ENCODE measurements at regions not wholly inside any gene's neighbourhood (a gene's known extent, or its start where the extent isn't known, plus 50 kb on each side); places are given as distances from the start of the nearest gene placed in this dataset.

DNA sequence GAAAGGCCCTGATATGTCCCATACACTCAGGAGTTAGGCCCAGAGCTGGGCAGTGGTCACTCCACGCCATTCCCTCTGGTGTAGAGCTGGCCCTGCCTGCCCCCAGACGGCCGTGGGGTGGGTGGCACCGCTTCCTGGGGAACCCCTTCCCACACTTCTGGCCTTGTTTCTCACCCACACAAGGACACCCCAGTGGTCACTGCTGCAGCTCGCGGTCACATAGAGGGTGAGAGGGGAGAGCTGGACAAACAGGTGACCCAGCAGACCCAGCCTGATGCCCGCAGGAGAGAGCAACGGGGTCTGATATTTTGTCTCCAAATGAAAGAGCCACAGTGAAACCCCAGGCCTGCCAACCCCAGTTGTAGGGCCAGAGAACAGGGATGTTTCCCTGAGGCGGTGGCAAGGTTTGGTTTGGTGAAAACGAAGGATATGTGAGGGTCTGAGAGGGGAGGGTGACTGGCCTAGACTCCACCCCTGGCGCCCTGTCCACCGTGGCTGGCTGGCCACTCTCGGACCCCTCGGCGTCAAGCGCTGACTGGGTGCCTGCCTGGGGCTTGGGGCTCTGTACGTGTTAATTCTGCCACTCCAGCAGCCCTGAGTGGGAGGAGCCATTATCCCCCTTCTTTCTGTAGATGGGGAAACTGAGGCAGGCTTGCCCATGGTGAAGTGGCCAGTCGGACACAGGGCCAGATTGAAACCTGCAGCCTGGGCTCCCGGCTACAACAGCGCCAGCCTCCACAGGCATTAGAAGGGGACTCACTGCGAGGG, 71.0 kb upstream of the PPARA start:
- no peak for DNase-seq

DNA sequence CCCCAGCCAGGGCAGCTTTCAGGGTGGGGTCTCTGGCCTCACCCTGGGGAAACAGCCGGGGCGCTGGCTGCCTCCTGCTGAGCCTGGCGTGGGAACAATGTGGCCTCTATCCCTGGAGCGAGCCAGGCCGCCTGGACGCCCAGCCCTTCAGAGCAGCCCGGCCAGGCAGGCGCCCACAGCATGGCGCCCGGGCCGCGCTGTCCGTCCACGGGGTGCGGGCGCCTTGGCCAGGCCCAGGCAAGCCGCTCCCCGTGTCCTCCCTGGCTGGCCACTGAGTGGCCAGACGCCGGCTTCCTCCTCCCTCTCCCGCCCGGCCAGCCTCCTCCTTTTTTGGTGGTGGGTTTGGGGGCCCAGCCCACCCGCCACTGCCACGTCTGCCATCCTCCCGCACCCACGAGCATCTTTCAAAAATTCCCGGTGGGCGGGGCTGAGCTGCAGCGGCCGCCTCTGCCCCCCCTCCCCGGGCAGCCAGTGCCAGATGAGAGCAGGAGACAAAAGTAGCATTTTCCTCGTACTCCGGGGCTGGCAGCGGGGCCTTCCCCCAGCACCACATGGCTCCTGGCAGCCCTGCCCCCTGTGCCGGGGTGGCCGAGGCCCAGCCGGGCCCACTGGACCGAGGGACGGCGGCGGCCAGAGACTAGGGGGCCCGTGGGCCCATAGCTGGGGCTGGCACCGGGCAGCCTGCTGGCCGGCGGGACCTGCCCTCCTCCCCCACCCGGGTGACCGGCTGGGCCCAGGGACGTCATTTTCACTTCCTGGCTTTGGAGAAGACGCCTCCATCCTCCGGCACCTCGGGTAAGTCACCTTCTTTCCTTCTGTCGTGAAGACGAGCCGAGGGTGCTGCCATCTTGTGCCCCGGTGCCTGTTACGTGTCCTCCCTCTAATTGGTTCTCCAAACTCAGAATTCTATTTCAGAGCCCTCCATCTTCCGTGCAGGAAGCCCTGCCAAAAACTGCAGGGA, 70.2 kb upstream of the PPARA start:
- DNase-seq: no peak

DNA sequence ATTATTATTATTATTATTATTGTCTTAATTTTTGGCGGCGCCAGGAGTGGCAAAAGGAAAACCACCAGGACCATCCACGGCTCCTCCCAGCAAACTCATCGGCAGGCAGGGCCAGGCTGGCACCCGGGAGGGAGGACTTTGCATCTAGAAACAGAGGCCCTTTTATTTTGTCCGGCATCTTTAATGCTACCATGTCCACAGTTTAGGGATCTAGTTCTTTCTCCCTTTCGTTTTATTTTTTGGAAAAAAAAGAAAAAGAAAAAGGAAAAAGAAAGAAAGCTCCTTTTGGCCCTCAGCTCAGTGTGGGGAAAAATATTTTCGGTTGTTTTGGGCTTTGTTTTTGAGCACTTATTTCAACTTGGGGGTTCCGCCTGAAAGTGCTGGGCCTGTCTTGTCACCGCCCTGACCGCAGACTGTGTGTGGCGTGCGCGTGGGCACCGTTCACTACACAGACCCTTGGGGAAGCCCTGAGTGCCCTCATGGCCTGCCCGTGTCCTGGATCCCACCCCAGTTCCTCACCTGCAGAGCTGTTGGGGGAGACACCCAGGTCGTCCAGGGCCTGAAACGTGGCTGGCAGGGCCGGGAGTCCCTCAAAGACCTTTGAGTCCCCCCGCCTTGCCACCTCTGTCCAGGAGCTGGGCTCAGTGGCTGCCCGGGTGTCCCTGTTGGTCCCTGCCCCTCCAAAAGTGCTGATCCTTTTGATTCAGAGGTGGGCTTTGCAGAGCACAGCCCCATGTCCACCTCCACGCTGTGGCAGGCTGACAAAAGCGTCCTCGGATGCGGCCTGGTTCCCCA, 69.1 kb upstream of the PPARA start:
- no peak for DNase-seq

DNA sequence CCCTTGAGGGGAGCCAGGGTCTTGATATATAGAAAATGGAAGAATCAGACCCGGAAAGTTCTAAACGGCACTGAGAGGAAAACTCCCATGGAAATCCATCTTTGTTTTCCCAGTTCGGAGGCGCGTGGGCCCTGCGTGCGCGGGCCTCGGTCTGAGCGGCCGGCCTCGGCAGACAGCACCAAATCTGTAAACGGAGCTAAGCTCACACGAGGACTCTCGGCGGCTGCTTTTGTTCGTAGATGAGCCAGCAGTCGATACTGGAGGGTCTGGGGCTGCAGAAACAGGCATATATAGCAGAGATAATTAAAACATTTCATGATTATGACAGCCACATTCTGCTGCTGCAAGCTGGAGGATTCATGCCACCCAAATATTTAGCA, 68.5 kb upstream of the PPARA start:
- no peak for DNase-seq

DNA sequence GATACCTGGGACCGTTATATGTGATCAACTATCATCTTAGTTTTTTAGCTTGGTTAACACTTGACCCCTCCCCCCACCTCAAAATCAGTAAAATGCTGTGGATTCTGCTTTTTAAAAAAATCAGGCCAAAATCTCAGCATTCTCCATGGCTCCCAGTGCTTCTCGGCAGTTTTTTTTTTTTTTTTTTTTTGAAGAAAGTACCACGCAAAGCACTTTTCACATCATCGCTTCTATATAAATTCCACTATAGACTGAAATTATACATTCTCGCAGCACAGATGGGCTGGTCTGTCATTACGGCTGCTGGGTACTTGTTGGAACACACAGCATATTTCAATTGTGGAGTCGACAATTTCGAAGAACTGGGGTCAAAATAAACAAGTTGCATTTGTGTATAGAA, 67.7 kb upstream of the PPARA start:
- no peak for DNase-seq

DNA sequence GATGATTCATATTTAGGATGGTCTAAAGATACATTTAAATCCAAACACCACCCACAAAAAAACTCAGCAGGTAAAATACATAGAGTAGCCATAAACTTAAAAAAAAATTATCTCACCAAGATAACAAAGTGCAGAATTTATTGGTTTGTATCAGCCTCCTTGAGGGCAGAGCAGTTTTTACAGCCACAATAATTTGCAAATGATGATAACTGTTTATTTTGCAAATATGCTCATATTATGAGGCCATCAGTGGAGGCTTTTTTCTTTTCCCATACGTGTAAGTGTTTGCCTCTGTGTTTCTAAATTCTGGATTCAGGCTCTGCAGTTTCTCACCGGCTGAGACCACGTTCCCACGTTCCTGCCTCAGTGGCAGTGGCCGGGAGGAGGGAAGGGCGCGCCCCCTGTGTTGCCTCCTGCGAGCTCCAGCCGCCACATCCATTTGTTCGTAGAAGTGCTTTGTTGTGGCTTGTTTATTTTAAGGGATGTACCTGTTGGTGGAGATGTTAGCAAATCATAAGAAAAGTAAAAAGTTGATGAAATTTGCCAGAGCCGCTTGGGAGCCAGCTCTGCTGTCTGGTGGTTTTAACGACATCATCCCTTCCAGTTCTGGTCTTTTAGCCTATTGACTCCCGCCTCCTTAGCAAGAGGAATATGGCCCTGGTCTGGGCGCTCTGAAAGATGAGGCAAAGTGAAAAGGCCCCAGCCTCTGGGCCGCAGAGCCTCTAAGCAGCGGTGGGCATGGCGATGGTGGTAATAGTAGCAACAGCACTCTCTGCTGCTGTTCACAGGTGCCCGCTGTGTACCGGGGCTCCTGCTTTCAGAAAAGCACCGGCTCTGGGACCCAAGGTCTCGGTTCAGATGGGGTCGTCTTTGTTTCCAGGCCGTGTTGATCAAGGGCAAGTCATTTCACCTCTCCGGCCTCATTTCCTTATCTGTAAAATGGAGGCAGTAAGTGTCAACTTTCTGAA, 66.7 kb upstream of the PPARA start:
- no peak for DNase-seq

DNA sequence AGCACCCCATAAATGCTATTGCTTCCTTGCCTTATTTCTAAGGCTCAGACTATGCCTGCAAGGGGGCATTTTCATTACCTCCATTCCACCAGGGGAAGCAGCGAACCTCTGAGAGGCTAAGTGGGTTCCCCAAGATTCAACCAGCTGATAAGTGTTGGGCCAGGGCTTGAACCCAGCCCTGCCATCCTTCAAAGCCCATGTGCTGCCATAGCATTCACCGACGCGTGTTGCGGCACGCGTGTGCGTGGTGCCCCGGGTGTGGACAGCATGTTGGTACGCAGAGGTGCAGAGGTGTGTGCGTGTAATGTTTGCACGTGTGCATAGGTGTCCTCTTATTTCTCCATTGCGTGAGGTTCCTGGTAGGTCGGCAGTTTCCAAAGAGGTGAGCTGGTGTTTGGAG, 66.0 kb upstream of the PPARA start:
- no peak for DNase-seq

DNA sequence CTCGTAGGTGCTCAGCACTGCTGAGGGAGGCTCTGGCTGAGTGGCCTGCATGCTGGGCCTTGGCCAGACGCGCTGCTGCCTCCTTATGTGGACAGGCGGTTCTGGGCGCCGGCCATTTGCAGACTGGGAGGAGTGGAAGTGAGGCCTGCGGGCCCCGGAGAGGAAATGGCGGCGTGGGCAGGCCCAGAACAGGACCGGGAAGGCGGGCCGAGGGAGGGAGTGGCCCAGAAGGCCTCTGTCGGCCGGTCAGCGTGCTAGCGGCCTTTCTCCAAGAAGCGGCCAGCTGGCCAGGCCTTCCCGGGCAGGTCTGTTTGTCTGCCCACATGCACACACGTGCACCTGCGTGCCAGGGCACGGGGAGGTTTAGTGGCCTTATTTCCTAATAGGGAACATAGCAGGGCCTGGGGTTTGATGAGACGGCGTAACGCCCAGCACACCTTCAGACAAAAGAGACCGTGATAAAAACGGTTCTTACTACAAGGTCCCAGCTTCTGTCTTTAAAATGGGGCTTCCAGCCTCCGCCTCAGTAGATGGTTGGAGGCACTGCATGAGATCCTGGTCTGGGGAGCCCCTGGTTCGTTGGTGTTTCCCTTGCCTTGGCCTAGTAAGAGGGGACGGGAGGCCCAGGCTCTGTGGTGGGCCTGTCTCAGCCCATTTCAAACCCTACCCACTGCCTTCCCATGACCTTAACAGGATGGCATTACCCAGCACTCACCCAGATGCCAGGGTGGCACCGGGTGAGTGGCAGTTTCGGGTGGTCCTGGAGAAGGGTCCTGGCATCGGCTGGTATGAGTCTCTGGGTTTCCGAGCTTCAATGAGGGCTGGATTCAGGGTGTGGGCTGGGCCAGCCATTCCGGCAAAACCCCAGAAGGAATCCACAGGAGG, 65.1 kb upstream of the PPARA start:
- DNase-seq: no peak

DNA sequence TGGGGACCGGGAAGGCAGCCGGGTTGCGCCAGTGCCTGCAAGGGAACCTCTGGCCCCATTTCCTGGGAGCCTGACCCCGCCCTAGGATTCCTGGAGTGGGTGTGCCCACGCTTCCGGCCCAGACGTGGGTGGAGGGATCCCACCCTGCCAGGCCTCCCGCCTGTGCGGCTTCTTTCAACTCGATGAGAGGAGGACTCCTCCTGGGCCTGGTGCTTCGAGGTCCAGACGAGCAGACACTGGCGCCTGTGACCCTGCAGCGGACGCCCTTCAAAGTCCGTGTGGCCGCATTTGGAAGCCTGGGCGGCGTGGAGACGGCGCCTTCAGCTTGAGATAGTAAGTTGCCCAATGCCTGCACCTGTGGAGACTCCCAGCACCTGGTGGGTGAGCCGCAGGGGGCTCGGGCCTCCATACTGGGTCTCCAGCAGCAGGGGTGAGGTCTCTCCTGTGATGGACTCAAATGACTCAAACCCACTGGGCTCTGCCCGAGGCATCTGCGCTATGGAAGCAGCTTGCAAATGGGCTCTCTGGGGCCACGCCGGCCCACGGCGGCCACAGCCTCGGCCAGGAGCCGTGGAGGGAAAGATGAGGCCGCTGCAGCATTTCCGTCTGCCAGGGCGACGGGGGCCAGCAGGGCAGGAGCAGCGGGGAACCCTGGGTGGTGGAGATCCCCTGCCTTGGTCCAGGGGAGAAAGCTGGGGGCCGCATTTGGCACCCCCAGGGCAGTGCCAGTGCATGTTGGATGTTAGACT, 64.3 kb upstream of the PPARA start:
- no peak for DNase-seq

DNA sequence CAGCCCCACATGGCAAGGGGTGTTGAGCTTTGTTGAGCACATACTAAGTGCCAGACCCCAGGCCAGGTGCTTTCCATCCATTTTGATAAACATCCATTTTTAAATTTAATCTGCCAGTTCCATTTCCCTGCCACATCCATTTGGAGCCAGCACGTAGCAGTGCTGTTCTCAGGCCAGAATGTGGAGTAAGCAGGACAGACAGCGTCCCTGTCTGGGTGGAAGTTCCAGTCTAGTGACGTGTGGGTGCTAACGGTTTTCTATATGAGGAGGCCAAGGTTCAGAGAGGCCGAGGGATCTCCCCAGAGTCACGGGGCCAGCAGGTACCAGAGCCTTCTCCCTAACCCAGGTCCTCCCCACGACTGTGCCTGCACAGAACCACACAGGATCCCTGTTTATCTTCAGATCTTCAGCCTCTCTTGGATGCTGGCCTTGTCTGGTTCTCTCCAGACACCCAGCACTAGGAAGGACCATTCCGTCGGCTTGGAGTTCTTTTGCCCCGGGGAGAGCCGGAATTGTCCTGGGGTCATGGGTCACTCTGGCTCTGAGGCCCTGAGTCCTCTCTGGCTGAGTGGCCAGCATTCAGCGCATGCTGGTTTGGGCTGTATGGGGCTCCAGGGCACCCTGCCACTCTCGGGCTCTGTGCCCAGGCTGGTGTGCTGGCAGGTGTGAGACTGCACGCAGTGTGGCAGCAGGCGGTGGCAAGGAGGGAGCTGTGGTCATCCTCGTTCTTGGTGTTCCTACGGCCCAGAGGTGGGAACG, 63.6 kb upstream of the PPARA start:
- DNase-seq: no peak

DNA sequence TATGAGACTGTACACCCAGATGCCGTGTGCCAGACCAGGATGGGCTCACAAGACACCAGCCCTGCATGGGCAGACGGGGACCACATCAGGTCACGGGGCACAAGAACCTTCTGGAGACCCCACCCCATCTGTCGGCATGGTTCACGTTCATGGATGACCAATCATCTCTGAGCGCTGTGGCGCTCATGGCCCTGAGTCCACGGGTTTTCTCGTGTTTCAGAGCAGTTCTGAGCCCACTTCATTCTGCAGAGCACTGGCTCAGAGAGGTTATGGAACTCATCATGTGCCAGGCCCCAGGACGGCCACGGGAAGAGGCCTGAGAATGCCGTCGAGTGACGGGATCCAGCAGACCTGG, 63.0 kb upstream of the PPARA start:
- no peak for DNase-seq

DNA sequence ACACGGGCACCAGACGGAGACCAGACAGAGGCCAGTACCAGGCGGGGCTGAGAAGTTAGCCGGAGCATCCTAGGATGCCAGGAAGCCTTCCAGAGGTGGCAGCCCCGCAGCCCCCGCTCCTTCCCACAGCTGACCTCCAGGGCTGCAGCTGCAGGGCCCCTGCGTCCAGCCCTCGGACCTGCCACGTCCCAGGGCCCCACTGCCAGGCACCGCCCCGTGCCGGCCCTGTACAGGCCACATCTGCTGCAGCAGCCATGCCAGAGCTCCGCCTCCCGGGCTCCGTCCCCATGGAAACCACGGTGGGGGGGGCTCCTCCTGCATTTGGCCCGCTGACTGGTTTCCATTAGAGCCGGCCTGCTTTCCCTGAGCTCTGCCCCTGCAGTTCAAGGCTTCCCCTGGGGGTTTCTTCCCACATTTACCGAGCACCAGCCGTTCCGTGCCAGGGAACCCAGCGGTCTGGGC, 62.5 kb upstream of the PPARA start:
- DNase-seq: no peak

DNA sequence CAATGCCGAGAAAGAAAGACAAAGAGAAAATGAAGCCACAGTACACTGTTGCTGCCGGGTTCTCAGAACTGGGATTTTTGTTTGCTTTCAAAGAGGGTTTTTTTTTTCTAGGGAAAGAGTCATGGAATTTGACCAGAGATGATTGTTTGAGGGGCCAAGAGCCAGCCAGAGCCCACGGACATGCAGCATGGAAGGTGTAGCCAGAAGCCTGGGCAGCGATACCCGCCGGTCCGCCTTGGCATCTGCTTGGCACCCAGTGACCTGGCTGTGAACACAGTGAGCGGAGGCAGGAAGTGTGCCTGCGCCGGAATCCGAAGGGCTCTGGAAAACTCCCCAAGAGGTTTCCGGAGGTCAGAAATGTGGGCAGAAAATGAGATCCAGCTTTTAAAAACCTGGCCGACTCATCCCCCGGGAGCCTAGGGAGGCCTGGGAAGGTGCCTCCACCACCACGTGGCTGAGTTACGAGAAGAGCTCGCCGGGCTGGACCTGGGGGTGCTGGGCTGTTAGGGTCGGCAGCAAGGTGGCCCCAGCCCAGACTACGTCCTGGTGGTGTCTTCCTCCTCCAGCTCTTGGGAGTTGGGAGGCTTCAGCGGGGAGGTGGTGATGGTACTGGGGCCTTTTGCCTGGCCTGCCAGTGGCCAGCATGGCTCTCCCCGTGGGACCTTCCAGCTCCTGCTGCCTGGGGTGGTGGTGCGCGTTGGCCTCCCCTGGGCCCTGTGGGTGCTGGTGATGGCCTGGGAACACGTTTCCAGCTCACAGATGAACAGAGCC, 61.6 kb upstream of the PPARA start:
- DNase-seq: no peak

DNA sequence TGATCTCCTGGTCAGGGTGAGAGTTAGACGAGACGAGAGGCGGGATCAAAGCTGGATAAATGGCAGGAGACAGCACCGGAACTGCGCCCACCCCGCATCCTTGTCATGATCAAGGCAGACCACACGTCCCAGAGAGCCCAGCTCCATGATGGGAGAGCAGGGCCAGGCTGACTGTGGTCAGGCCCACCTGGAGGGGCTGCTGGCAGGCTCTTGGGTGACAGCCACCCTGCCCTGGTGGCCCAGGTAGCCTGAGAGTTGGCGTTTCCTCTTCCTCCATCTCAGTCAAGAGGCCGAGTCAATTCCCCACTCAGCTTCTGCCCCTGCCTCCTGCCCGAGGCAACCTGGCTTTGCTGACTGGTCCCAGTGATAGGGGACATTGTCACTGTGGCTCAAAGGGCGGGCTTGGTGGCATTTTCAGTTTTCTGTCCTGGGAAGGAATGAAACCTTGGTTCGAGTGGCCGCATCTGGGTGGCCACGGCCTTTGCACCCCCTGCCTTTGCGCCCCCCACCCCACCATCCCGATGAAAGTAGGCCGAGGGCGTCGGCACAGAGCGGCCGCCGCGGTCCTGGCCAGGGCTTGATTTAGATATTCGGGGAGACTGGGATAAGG, 60.8 kb upstream of the PPARA start:
- DNase-seq: no peak

DNA sequence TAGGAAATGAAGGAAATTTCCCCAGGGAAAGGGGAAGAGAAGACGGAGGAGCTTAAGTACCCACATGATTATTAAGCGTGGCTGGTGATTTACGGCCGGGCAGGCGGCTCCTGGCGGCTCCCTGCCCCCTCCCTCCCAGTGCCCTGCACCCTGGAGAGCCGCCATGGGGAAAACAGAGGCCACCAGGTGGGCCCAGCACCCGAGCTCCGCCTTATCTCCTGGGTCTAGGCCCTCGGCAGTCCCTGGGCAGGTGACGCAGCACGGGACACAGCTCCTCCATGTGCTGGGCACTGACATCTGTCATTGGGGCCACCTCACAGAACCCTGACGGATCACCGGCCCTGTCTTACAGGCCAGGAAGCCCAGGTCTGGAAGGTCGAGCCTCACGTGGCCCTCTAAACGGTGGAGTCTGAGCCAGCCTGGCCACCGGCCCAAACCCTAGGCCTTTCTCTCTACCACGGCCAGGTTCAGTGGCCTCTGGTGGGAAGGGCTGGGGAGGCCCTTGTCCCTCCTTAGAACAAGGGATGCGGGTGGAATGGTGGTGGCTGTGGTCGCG, 60.2 kb upstream of the PPARA start:
- no peak for DNase-seq

DNA sequence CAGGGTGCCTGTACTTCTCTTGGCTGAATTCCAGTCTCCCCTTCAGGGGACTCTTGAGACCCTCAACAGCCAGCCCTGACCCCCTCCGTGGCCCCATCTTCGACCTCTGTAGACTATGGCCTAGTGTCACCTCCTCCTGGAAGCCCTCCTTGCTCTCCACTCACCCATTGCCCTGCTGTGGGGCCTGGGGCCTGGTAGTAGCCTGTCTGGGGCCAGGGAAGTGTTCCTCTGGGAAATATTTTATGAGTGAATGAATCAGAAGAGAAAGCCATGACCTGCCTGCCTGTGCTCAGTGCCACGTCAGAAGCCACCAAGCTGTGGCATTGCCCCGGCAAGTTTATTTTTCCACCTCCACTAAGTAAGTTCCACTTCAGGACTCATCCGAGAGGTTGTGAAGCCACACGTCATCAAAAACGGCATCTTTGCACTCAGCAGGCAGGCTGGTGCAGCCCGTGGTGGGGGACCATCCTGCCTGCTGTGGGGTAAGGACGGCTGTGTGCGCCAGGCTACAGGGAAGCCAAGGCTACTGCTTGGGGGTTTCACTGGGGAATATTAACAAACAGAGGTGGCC, 59.6 kb upstream of the PPARA start:
- DNase-seq: no peak

DNA sequence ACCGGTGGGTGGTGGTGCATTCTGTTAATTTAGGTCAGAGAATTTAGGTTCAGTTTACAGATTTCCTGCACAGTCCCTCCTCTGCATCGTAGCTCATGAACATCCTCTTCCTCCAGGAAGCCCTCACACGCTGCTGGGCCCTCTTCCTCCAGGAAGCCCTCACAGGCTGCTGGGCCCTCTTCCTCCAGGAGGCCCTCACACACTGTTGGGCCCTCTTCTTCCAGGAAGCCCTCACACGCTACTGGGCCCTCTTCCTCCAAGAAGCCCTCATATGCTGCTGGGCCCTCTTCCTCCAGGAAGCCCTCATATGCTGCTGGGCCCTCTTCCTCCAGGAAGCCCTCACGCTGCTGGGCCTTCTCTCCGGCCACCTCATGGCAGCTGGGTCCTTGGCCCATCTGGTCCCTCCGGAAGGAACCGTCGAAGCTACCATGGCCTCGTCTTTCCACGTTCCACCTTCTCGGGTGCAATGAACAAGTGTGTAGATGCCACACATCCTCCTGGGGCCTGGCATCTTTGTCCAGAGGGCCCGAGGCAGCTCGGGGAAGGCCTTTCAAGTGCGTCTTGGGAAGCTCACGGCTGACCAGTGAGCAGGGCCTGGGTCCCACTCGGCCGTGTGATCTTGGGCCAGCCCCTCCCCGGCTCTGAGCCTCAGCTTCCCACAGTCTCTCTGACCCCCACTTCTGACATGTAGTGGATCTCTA, 58.9 kb upstream of the PPARA start:
- no peak for DNase-seq
